ENCODE measurements at regions not wholly inside any gene's neighbourhood (a gene's known extent, or its start where the extent isn't known, plus 50 kb on each side); places are given as distances from the start of the nearest gene placed in this dataset.

- DNase-seq, result no peak
- no peak for TF ChIP-seq CTCF (IDR thresholded peaks at IDR 0.05)
- Mint-ChIP-seq H3K27ac (peak overlapping the region; percentile 85), H3K36me3 (ENCODE audit: low read depth) (no peaks in the 10 kb centered on the region), H3K27me3 (ENCODE audit: low read depth, poor library complexity) (no peaks in the 10 kb centered on the region), H3K4me1 (peaks cover 20% of the 10 kb centered on the region), H3K4me3 (peak overlapping the region; percentile 42), H3K9me3 (no peaks in the 10 kb centered on the region)
Observed at GRCh38 chr13:92938486-92939020, 288.1 kb upstream of the GPC6 start.

GRCh38 chr13:92941167-92941566 is 285.4 kb upstream of the GPC6 start:
- DNase-seq, result no peak
- peaks cover 20% of the 10 kb centered on the region for H3K4me1 Mint-ChIP-seq
- no peak overlapping the region for H3K27ac Mint-ChIP-seq
- no peaks in the 10 kb centered on the region for H3K27me3 Mint-ChIP-seq (ENCODE audit: low read depth, poor library complexity)
- no peaks in the 10 kb centered on the region for H3K9me3 Mint-ChIP-seq
- no peak overlapping the region for H3K4me3 Mint-ChIP-seq
- no peaks in the 10 kb centered on the region for H3K36me3 Mint-ChIP-seq (ENCODE audit: low read depth)
- TF ChIP-seq CTCF (IDR thresholded peaks at IDR 0.05), result no peak

- Mint-ChIP-seq H3K4me3 (no peak overlapping the region), H3K27me3 (ENCODE audit: low read depth, poor library complexity) (no peaks in the 10 kb centered on the region), H3K9me3 (no peaks in the 10 kb centered on the region), H3K36me3 (ENCODE audit: low read depth) (no peaks in the 10 kb centered on the region), H3K4me1 (peaks cover 5% of the 10 kb centered on the region), H3K27ac (no peak overlapping the region)
- no peak for DNase-seq
- no peak for TF ChIP-seq CTCF (IDR thresholded peaks at IDR 0.05)
Observed at GRCh38 chr13:92947770-92948434, 278.7 kb upstream of the GPC6 start.

- TF ChIP-seq CTCF (IDR thresholded peaks at IDR 0.05), result no peak
- H3K9me3 Mint-ChIP-seq, result no peaks in the 10 kb centered on the region
- no peaks in the 10 kb centered on the region for H3K36me3 Mint-ChIP-seq (ENCODE audit: low read depth)
- H3K27me3 Mint-ChIP-seq (ENCODE audit: low read depth, poor library complexity), result no peaks in the 10 kb centered on the region
- no peak overlapping the region for H3K27ac Mint-ChIP-seq
- no peak for DNase-seq
- no peak overlapping the region for H3K4me3 Mint-ChIP-seq
- peaks cover 5% of the 10 kb centered on the region for H3K4me1 Mint-ChIP-seq
Observed at GRCh38 chr13:92950771-92951170, 275.8 kb upstream of the GPC6 start.

- Mint-ChIP-seq H3K36me3 (ENCODE audit: low read depth) (no peaks in the 10 kb centered on the region), H3K9me3 (no peaks in the 10 kb centered on the region), H3K4me1 (peaks cover 5% of the 10 kb centered on the region), H3K27me3 (ENCODE audit: low read depth, poor library complexity) (no peaks in the 10 kb centered on the region), H3K27ac (no peak overlapping the region), H3K4me3 (no peak overlapping the region)
- DNase-seq, result no peak
- TF ChIP-seq CTCF (IDR thresholded peaks at IDR 0.05), result no peak
Observed at GRCh38 chr13:92951273-92951890, 275.2 kb upstream of the GPC6 start.

- TF ChIP-seq CTCF (IDR thresholded peaks at IDR 0.05), result no peak
- H3K36me3 Mint-ChIP-seq (ENCODE audit: low read depth), result no peaks in the 10 kb centered on the region
- peaks cover 5% of the 10 kb centered on the region for H3K4me1 Mint-ChIP-seq
- DNase-seq, result no peak
- H3K9me3 Mint-ChIP-seq, result no peaks in the 10 kb centered on the region
- H3K4me3 Mint-ChIP-seq, result no peak overlapping the region
- H3K27me3 Mint-ChIP-seq (ENCODE audit: low read depth, poor library complexity), result no peaks in the 10 kb centered on the region
- H3K27ac Mint-ChIP-seq, result no peak overlapping the region
Observed at GRCh38 chr13:92952161-92952560, 274.4 kb upstream of the GPC6 start.

All from nephron progenitor cell (in vitro differentiated cells).